ENCODE measurements at regions not wholly inside any gene's neighbourhood (a gene's known extent, or its start where the extent isn't known, plus 50 kb on each side); places are given as distances from the start of the nearest gene placed in this dataset.
A peak's percentile ranks its signal among the peaks of the same experiment; 100 is the strongest.

- no peak overlapping the region for H3K27ac Mint-ChIP-seq
- H3K27me3 Mint-ChIP-seq (ENCODE audit: low read depth), result peaks cover 5% of the 10 kb centered on the region
- H3K9me3 Mint-ChIP-seq, result no peaks in the 10 kb centered on the region
- no peak overlapping the region for H3K4me3 Mint-ChIP-seq
- peaks cover 8% of the 10 kb centered on the region for H3K4me1 Mint-ChIP-seq
- TF ChIP-seq, protein P1, sequence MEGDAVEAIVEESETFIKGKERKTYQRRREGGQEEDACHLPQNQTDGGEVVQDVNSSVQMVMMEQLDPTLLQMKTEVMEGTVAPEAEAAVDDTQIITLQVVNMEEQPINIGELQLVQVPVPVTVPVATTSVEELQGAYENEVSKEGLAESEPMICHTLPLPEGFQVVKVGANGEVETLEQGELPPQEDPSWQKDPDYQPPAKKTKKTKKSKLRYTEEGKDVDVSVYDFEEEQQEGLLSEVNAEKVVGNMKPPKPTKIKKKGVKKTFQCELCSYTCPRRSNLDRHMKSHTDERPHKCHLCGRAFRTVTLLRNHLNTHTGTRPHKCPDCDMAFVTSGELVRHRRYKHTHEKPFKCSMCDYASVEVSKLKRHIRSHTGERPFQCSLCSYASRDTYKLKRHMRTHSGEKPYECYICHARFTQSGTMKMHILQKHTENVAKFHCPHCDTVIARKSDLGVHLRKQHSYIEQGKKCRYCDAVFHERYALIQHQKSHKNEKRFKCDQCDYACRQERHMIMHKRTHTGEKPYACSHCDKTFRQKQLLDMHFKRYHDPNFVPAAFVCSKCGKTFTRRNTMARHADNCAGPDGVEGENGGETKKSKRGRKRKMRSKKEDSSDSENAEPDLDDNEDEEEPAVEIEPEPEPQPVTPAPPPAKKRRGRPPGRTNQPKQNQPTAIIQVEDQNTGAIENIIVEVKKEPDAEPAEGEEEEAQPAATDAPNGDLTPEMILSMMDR (IDR thresholded peaks at IDR 0.05; ENCODE audit: unreplicated experiment in 3 of 3), result no peak
- no peaks in the 10 kb centered on the region for H3K36me3 Mint-ChIP-seq (ENCODE audit: low read depth)
Observed at GRCh38 chr15:57849317-57849716, 142.8 kb downstream of the POLR2M start.

- peaks cover 5% of the 10 kb centered on the region for H3K27me3 Mint-ChIP-seq (ENCODE audit: low read depth)
- H3K9me3 Mint-ChIP-seq, result peaks cover 2% of the 10 kb centered on the region
- peak overlapping the region in 1 of 3 experiments; percentile 25 for H3K27ac Mint-ChIP-seq
- peaks cover 16% of the 10 kb centered on the region for H3K4me1 Mint-ChIP-seq
- H3K4me3 Mint-ChIP-seq, result no peak overlapping the region
- TF ChIP-seq, protein P1 (IDR thresholded peaks at IDR 0.05; ENCODE audit: unreplicated experiment in 3 of 3), result no peak
- no peaks in the 10 kb centered on the region for H3K36me3 Mint-ChIP-seq (ENCODE audit: low read depth)
Observed at GRCh38 chr15:57854531-57854930, 148.0 kb downstream of the POLR2M start.

GRCh38 chr15:57857871-57858270 is 151.4 kb downstream of the POLR2M start:
- Mint-ChIP-seq H3K36me3 (ENCODE audit: low read depth) (no peaks in the 10 kb centered on the region), H3K4me1 (peaks cover 10% of the 10 kb centered on the region), H3K27me3 (ENCODE audit: low read depth) (peaks cover 5% of the 10 kb centered on the region), H3K9me3 (peaks cover 2% of the 10 kb centered on the region), H3K27ac (no peak overlapping the region), H3K4me3 (no peak overlapping the region)
- TF ChIP-seq, protein P1 (IDR thresholded peaks at IDR 0.05; ENCODE audit: unreplicated experiment in 3 of 3), result no peak

GRCh38 chr15:57859130-57859685 is 152.7 kb downstream of the POLR2M start:
- H3K4me1 Mint-ChIP-seq, result peaks cover 9% of the 10 kb centered on the region
- H3K27ac Mint-ChIP-seq, result no peak overlapping the region
- H3K36me3 Mint-ChIP-seq (ENCODE audit: low read depth), result no peaks in the 10 kb centered on the region
- peaks cover 2% of the 10 kb centered on the region for H3K9me3 Mint-ChIP-seq
- H3K4me3 Mint-ChIP-seq, result no peak overlapping the region
- TF ChIP-seq, protein P1 (IDR thresholded peaks at IDR 0.05; ENCODE audit: unreplicated experiment in 3 of 3), result no peak
- peaks cover 13% of the 10 kb centered on the region for H3K27me3 Mint-ChIP-seq (ENCODE audit: low read depth)

GRCh38 chr15:57861034-57861638 is 154.6 kb downstream of the POLR2M start:
- H3K4me1 Mint-ChIP-seq, result no peaks in the 10 kb centered on the region
- TF ChIP-seq, protein P1 (IDR thresholded peaks at IDR 0.05; ENCODE audit: unreplicated experiment in 3 of 3), result peak; percentile 62 to 78 (median 66)
- peaks cover 17% of the 10 kb centered on the region for H3K27me3 Mint-ChIP-seq (ENCODE audit: low read depth)
- no peak overlapping the region for H3K4me3 Mint-ChIP-seq
- peaks cover 2% of the 10 kb centered on the region for H3K9me3 Mint-ChIP-seq
- no peak overlapping the region for H3K27ac Mint-ChIP-seq
- H3K36me3 Mint-ChIP-seq (ENCODE audit: low read depth), result no peaks in the 10 kb centered on the region
